ENCODE measurements at regions not wholly inside any gene's neighbourhood (a gene's known extent, or its start where the extent isn't known, plus 50 kb on each side); places are given as distances from the start of the nearest gene placed in this dataset.

GRCh38 chr21:17869115-17869514 is 50.0 kb upstream of the C21orf91 start:
- no peak for TF ChIP-seq CTCF (IDR thresholded peaks at IDR 0.05; ENCODE audit: low read depth, low read length, poor library complexity, severe bottlenecking)
- no peak for TF ChIP-seq EZH2phosphoT487 (IDR thresholded peaks at IDR 0.05; ENCODE audit: borderline replicate concordance, low read length)

All from DOHH2 (cell line).